Mesendoderm (in vitro differentiated cells): ENCODE measurements at regions not wholly inside any gene's neighbourhood (a gene's known extent, or its start where the extent isn't known, plus 50 kb on each side); places are given as distances from the start of the nearest gene placed in this dataset.

ENCODE experiments used
- DNase-seq: peaks from one replicate; pipeline ENCODE4 v3.0.0; 2013
- H2AK5ac ChIP-seq: 2 replicates; pipeline ENCODE4 v1.6.1; 2013; ENCODE audit warnings: low read length, inconsistent platforms
- H2BK120ac ChIP-seq: 2 replicates; pipeline ENCODE4 v1.6.1; 2013; ENCODE audit warnings: low read depth, mild to moderate bottlenecking, low read length, moderate library complexity, mixed read lengths
- H2BK15ac ChIP-seq: replicated peaks from 2 replicates; pipeline ENCODE4 v1.6.1; 2013; ENCODE audit warnings: low read depth, mild to moderate bottlenecking, moderate library complexity
- H2BK5ac ChIP-seq: 2 replicates; pipeline ENCODE4 v1.6.1; 2013; ENCODE audit warnings: low read length, inconsistent platforms
- H3K18ac ChIP-seq: 2 replicates; pipeline ENCODE4 v1.6.1; 2013; ENCODE audit warnings: mild to moderate bottlenecking, low read length, mixed read lengths
- H3K23ac ChIP-seq: one replicate; pipeline ENCODE4 v1.6.1; 2013; ENCODE audit warnings: low read length
- H3K27ac ChIP-seq: 2 replicates; pipeline ENCODE4 v1.5.1; 2013; ENCODE audit warnings: low read depth, mild to moderate bottlenecking, inconsistent platforms, low read length, moderate library complexity
- H3K27me3 ChIP-seq: 2 replicates; pipeline ENCODE4 v1.6.1; 2013; ENCODE audit warnings: low read length, control low read depth, mild to moderate bottlenecking, inconsistent platforms; ENCODE audit not compliant: insufficient read depth, poor library complexity
- H3K36me3 ChIP-seq: 2 replicates; pipeline ENCODE4 v1.6.1; 2013; ENCODE audit warnings: low read length, inconsistent platforms; ENCODE audit not compliant: control insufficient read depth, insufficient read depth
- H3K4ac ChIP-seq: one replicate; pipeline ENCODE4 v1.6.1; 2013; ENCODE audit warnings: low read depth, mild to moderate bottlenecking, low read length, moderate library complexity
- H3K4me1 ChIP-seq: 2 replicates; pipeline ENCODE4 v1.6.1; 2013; ENCODE audit warnings: low read depth, low read length, inconsistent platforms; ENCODE audit not compliant: control insufficient read depth
- H3K4me2 ChIP-seq: 2 replicates; pipeline ENCODE4 v1.6.1; 2013; ENCODE audit warnings: low read length
- H3K4me3 ChIP-seq: 2 replicates; pipeline ENCODE4 v1.5.1; 2013; ENCODE audit warnings: mild to moderate bottlenecking, low read length
- H3K56ac ChIP-seq: one replicate; pipeline ENCODE4 v1.6.1; 2013; ENCODE audit warnings: low read length
- H3K79me1 ChIP-seq: 2 replicates; pipeline ENCODE4 v1.6.1; 2013; ENCODE audit warnings: low read length, inconsistent platforms
- H3K79me2 ChIP-seq: 2 replicates; pipeline ENCODE4 v1.6.1; 2013; ENCODE audit warnings: mild to moderate bottlenecking, low read length; ENCODE audit not compliant: control insufficient read depth, insufficient read depth
- H3K9ac ChIP-seq: 2 replicates; pipeline ENCODE4 v1.6.1; 2013; ENCODE audit warnings: low read length, inconsistent platforms
- H4K5ac ChIP-seq: one replicate; pipeline ENCODE4 v1.6.1; 2013; ENCODE audit warnings: low read length
- H4K8ac ChIP-seq: one replicate; pipeline ENCODE4 v1.6.1; 2013; ENCODE audit warnings: low read depth, mild to moderate bottlenecking, control low read depth, low read length, moderate library complexity
- WGBS: extraction: QIAGEN DNeasy Blood & Tissue Kit; methylation state at CpG from one replicate; pipeline ENCODE4 v1.1.7; 2013; ENCODE audit warnings: low lambda C conversion rate, missing lambda C conversion rate; ENCODE audit not compliant: insufficient coverage; ENCODE audit errors: extremely low coverage; 5-methylcytosine and 5-hydroxymethylcytosine counted together

DNA sequence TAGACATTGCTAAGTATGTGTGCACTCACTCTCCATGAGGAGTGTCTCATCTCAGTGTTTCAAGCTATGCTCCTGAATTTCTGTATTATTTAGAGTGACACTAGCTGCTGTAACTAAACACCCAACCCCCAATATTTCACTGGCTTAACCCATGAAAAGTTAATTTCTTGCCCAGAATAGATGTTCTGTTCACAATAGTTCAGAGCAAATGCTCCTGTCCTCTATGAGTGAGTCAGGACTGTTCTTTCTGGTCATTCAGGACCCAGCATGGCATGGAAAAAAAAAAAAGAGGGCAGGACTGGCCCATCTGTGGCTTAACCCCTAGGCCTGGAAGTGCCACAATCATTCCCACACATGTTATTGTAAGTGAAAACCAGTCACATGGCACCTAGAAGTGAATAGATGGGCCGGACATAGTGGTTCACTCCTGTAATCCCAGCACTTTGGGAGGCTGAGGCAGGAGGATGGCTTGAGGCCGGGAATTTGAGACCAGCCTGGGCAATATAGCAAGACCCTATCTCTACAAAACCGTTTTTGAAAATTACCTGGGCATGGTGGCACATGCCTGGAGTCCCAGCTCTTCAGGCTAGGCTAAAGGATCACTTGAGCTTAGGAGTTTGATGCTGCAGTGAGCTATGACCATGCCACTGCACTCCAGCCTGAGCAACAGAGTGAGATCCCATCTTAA lies 663.6 kb downstream of the IRS1 start:
- no peak overlapping the region for H3K56ac ChIP-seq
- no peaks in the 10 kb centered on the region for H3K79me2 ChIP-seq
- H2BK15ac ChIP-seq = no peak overlapping the region
- H3K4me2 ChIP-seq = no peak overlapping the region
- WGBS = no CpG with 5 or more reads among the region's 3 CpGs
- H2BK120ac ChIP-seq = no peak overlapping the region
- H3K4ac ChIP-seq = no peak overlapping the region
- no peak overlapping the region for H3K27ac ChIP-seq
- H3K23ac ChIP-seq = no peak overlapping the region
- no peak overlapping the region for H3K9ac ChIP-seq
- no peaks in the 10 kb centered on the region for H3K36me3 ChIP-seq
- no peaks in the 10 kb centered on the region for H3K27me3 ChIP-seq
- no peak for DNase-seq
- no peak overlapping the region for H2BK5ac ChIP-seq
- H2AK5ac ChIP-seq = no peak overlapping the region
- no peak overlapping the region for H3K4me3 ChIP-seq
- H3K79me1 ChIP-seq = no peaks in the 10 kb centered on the region
- H4K8ac ChIP-seq = no peak overlapping the region
- H4K5ac ChIP-seq = no peak overlapping the region
- H3K4me1 ChIP-seq = no peaks in the 10 kb centered on the region
- H3K18ac ChIP-seq = no peak overlapping the region

DNA sequence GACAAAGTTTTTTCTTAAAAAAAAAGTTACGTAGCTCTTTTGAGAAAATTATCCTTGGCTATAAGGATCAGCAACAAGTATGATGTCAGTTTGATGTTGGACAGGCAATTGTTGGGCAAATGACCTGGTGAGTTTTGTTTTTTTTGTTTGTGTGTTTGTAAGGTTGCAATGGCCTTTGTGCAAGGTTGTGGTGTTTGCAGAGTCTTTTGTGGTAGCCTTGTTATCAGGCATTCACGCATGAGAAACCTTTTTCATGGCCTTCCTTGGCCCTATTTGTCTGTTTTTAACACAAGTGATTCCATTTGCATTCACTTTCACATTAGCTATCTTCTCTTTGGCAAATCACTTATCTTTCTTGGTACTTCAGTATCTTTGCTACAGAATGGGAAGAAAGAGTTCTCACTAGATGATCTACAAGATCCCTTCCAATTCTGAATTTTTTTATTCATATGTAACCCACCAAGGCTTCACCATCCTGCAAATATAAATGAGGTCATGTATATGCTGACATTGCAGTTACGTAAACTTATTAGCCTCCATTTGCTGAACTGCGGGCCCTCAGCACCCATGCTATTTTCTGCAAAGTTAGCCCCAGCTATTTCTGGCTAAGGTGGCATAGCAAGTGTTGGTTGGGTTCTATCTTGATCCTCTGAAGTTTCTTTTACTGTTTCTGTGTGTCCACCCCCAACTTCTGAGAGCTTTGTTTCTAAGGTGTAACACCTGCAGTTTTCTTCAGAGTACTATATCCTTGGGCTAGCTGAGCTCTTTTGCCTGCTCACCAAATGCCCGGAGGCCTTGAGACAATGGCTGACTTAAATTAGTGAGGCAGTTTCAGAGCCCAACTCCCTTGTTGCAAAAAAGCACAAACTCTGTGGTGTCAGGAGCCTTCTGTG lies 667.1 kb downstream of the IRS1 start:
- no peaks in the 10 kb centered on the region for H3K36me3 ChIP-seq
- H3K79me1 ChIP-seq = no peaks in the 10 kb centered on the region
- no peak overlapping the region for H4K8ac ChIP-seq
- H3K79me2 ChIP-seq = no peaks in the 10 kb centered on the region
- WGBS = no CpG with 5 or more reads among the region's 5 CpGs
- no peak overlapping the region for H3K9ac ChIP-seq
- H3K4ac ChIP-seq = no peak overlapping the region
- no peak for DNase-seq
- no peak overlapping the region for H2AK5ac ChIP-seq
- no peak overlapping the region for H3K56ac ChIP-seq
- H2BK5ac ChIP-seq = no peak overlapping the region
- no peak overlapping the region for H2BK120ac ChIP-seq
- no peak overlapping the region for H3K23ac ChIP-seq
- no peak overlapping the region for H4K5ac ChIP-seq
- no peaks in the 10 kb centered on the region for H3K4me1 ChIP-seq
- no peak overlapping the region for H3K18ac ChIP-seq
- H3K4me3 ChIP-seq = no peak overlapping the region
- no peak overlapping the region for H3K27ac ChIP-seq
- H2BK15ac ChIP-seq = no peak overlapping the region
- H3K4me2 ChIP-seq = no peak overlapping the region
- H3K27me3 ChIP-seq = no peaks in the 10 kb centered on the region

DNA sequence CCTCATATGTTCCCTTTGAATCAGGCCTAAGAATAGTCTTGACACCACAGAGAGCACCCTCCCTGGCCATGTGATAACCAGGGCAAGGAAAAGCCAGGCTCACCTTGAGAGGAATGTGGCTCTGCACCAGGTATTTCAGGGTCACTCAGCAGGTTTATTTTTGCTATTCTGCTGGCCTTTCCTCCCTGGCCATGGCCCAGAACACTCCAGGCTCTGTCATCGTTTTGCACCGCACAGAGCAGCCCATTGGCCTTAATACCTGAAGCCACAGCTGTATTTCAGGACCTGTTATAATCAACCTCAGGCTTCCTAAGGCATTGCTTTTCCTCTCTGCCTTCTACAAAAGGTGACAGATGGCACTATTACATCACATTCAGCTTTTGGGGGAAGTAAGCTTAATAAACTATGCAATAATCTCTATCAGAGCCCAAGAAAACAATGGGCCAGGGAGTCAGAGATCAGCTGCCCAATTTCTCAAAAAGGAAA lies 668.3 kb downstream of the IRS1 start:
- no peak overlapping the region for H3K56ac ChIP-seq
- H3K23ac ChIP-seq = no peak overlapping the region
- no peak overlapping the region for H2BK15ac ChIP-seq
- H2BK5ac ChIP-seq = no peak overlapping the region
- H3K18ac ChIP-seq = no peak overlapping the region
- H2BK120ac ChIP-seq = no peak overlapping the region
- H4K5ac ChIP-seq = no peak overlapping the region
- H3K36me3 ChIP-seq = no peaks in the 10 kb centered on the region
- H3K79me2 ChIP-seq = no peaks in the 10 kb centered on the region
- H3K4me3 ChIP-seq = no peak overlapping the region
- no CpG with 5 or more reads among the region's 2 CpGs for WGBS
- H3K79me1 ChIP-seq = no peaks in the 10 kb centered on the region
- H3K4me1 ChIP-seq = no peaks in the 10 kb centered on the region
- H3K4ac ChIP-seq = no peak overlapping the region
- no peak overlapping the region for H2AK5ac ChIP-seq
- H3K27me3 ChIP-seq = no peaks in the 10 kb centered on the region
- H3K27ac ChIP-seq = no peak overlapping the region
- no peak for DNase-seq
- no peak overlapping the region for H3K9ac ChIP-seq
- no peak overlapping the region for H4K8ac ChIP-seq
- H3K4me2 ChIP-seq = no peak overlapping the region

DNA sequence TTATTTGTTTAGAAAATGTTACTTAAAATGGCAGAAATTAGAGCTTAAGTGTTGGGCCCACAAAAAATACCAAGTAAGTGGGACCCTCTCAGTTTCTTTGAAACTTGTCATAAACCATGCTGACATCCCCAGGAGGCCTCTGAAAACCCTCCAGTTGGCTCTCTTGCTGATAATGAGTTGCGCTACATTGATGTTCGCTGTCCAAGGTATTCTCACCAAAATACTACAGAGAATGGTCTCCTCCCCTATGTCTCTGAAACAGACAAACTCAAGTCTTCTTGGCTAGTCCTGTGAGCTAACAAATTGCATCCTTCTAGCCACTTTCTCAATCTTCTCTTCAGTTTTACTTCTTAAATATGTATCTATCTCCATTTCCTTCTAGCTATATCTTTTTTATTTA lies 669.4 kb downstream of the IRS1 start:
- Histone ChIP-seq H3K56ac (no peak overlapping the region), H2AK5ac (no peak overlapping the region), H2BK15ac (no peak overlapping the region), H3K27ac (no peak overlapping the region), H3K4me3 (no peak overlapping the region), H3K9ac (no peak overlapping the region), H3K79me2 (no peaks in the 10 kb centered on the region), H3K4ac (no peak overlapping the region), H3K79me1 (no peaks in the 10 kb centered on the region), H3K27me3 (no peaks in the 10 kb centered on the region), H3K4me1 (peaks cover 4% of the 10 kb centered on the region), H3K4me2 (no peak overlapping the region), H4K5ac (no peak overlapping the region), H2BK5ac (no peak overlapping the region), H3K18ac (no peak overlapping the region), H4K8ac (no peak overlapping the region), H3K23ac (no peak overlapping the region), H3K36me3 (no peaks in the 10 kb centered on the region), H2BK120ac (no peak overlapping the region)
- peak; percentile 43 for DNase-seq
- no CpG with 5 or more reads among the region's 2 CpGs for WGBS

DNA sequence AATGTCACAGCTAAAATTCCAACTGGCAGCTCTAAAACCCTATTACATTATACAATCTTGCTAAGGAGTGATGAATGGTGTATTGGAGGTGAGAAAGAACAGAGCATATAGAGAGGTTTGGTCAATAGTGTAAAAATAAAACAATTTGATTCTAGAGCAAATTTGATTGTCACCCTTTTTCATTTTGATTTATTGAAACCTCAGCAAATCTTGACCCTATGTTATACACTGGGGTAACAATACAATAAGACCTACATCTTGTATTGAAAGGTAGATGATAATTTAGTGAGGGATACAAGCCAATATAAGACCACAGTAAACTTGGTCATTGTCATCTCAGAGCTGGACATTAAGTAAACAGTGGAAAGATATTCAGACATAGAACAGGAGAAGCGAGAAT lies 671.9 kb downstream of the IRS1 start:
- H3K4me1 ChIP-seq = peaks cover 5% of the 10 kb centered on the region
- no peak overlapping the region for H3K56ac ChIP-seq
- H4K8ac ChIP-seq = no peak overlapping the region
- no peaks in the 10 kb centered on the region for H3K36me3 ChIP-seq
- no peak for DNase-seq
- WGBS = no CpG with 5 or more reads among the region's 1 CpG
- no peak overlapping the region for H3K23ac ChIP-seq
- no peak overlapping the region for H3K4me3 ChIP-seq
- no peak overlapping the region for H4K5ac ChIP-seq
- H3K9ac ChIP-seq = no peak overlapping the region
- H3K4ac ChIP-seq = no peak overlapping the region
- H2BK5ac ChIP-seq = no peak overlapping the region
- H2BK120ac ChIP-seq = no peak overlapping the region
- H2AK5ac ChIP-seq = no peak overlapping the region
- no peak overlapping the region for H3K27ac ChIP-seq
- no peaks in the 10 kb centered on the region for H3K27me3 ChIP-seq
- no peaks in the 10 kb centered on the region for H3K79me1 ChIP-seq
- H3K79me2 ChIP-seq = no peaks in the 10 kb centered on the region
- no peak overlapping the region for H3K4me2 ChIP-seq
- H2BK15ac ChIP-seq = no peak overlapping the region
- no peak overlapping the region for H3K18ac ChIP-seq
